ENCODE measurements at regions not wholly inside any gene's neighbourhood (a gene's known extent, or its start where the extent isn't known, plus 50 kb on each side); places are given as distances from the start of the nearest gene placed in this dataset.

GRCh38 chr11:23684701-23685100 lies 812.2 kb upstream of the LUZP2 start:
- no peak for TF ChIP-seq CTCF (conservative IDR thresholded peaks at IDR 0.05; ENCODE audit: low read depth, low read length)
- TF ChIP-seq EZH2 (IDR thresholded peaks at IDR 0.05; ENCODE audit: borderline replicate concordance, low read depth, low read length, poor library complexity, severe bottlenecking) = no peak
